Neural cell (in vitro differentiated cells): ENCODE measurements at regions not wholly inside any gene's neighbourhood (a gene's known extent, or its start where the extent isn't known, plus 50 kb on each side); places are given as distances from the start of the nearest gene placed in this dataset.

Experiments
- H2AFZ ChIP-seq: fragments of 200-600, 300-800 bp; sonication (generic), shearing (Covaris generic); 2 replicates; pipeline ENCODE4 v1.6.0; 2014; ENCODE audit warnings: low read depth, mild to moderate bottlenecking, antibody characterized with exemption, low read length, moderate library complexity
- H3F3A ChIP-seq: fragments of 200-600 bp; shearing (Covaris generic); 2 replicates; pipeline ENCODE4 v1.6.1; 2016; ENCODE audit warnings: mild to moderate bottlenecking, moderate library complexity, mixed read lengths, antibody characterized with exemption, low read length; ENCODE audit not compliant: insufficient read depth, poor library complexity, severe bottlenecking
- H3K27ac ChIP-seq: fragments of 200-600, 300-800 bp; sonication (generic), shearing (Covaris generic); 2 replicates; pipeline ENCODE4 v1.5.1; 2014; ENCODE audit warnings: mild to moderate bottlenecking, low read length, moderate library complexity
- H3K27me3 ChIP-seq: fragments of 300-800, 200-600 bp; sonication (generic), shearing (Covaris generic); 2 replicates; pipeline ENCODE4 v1.6.0; 2014; ENCODE audit warnings: mild to moderate bottlenecking, low read depth, low read length, moderate library complexity; ENCODE audit not compliant: insufficient read depth
- H3K36me3 ChIP-seq: fragments of 300-800, 200-600 bp; sonication (generic), shearing (Covaris generic); 2 replicates; pipeline ENCODE4 v1.5.1; 2014; ENCODE audit warnings: mild to moderate bottlenecking, antibody characterized with exemption, low read length, moderate library complexity; ENCODE audit not compliant: insufficient read depth
- H3K4me2 ChIP-seq: fragments of 300-800, 200-600 bp; sonication (generic), shearing (Covaris generic); 2 replicates; pipeline ENCODE4 v1.6.0; 2014; ENCODE audit warnings: mild to moderate bottlenecking, low read length
- H3K4me3 ChIP-seq: fragments of 300-800, 200-600 bp; sonication (generic), shearing (Covaris generic); 2 replicates; pipeline ENCODE4 v1.5.1; 2014; ENCODE audit warnings: mild to moderate bottlenecking, low read length, moderate library complexity
- H3K79me2 ChIP-seq: fragments of 200-600 bp; shearing (Covaris generic); replicated peaks from 2 replicates; pipeline ENCODE4 v1.6.0; 2014; ENCODE audit warnings: mild to moderate bottlenecking, low read length, moderate library complexity; ENCODE audit not compliant: insufficient read depth
- H3K9ac ChIP-seq: fragments of 300-800, 200-600 bp; sonication (generic), shearing (Covaris generic); 2 replicates; pipeline ENCODE4 v1.6.1; 2016; ENCODE audit warnings: mild to moderate bottlenecking, low read length, mixed read lengths
- H3K9me2 ChIP-seq: fragments of 200-600 bp; shearing (Covaris generic); 2 replicates; pipeline ENCODE4 v1.6.1; 2016; ENCODE audit warnings: mild to moderate bottlenecking, low read length, mixed read lengths; ENCODE audit not compliant: insufficient read depth
- H3K9me3 ChIP-seq: fragments of 200-600, 300-800 bp; sonication (generic), shearing (Covaris generic); 2 replicates; pipeline ENCODE4 v1.6.1; 2016; ENCODE audit warnings: mild to moderate bottlenecking, mixed run types, low read length, moderate library complexity, mixed read lengths
- H4K20me1 ChIP-seq: fragments of 200-600 bp; shearing (Covaris generic); 2 replicates; pipeline ENCODE4 v1.6.1; 2016; ENCODE audit warnings: mild to moderate bottlenecking, mixed run types; ENCODE audit not compliant: insufficient read depth
- EP300 ChIP-seq: fragments of 450-650 bp; conservative IDR thresholded peaks from 2 replicates; pipeline ENCODE4 v1.6.1; 2014; ENCODE audit warnings: antibody characterized with exemption, mild to moderate bottlenecking, moderate library complexity; ENCODE audit not compliant: poor library complexity, severe bottlenecking
- EZH2 ChIP-seq: fragments of 200-600, 300-800 bp; shearing (Covaris generic), sonication (generic); IDR thresholded peaks from 2 replicates; pipeline ENCODE4 v1.6.1; 2014; ENCODE audit warnings: antibody characterized with exemption, low read length, borderline replicate concordance, mild to moderate bottlenecking; ENCODE audit not compliant: insufficient read depth, poor library complexity, severe bottlenecking
- MXI1 ChIP-seq: fragments of 450-650 bp; conservative IDR thresholded peaks from 2 replicates; pipeline ENCODE4 v1.6.1; 2014; ENCODE audit warnings: antibody characterized with exemption, mild to moderate bottlenecking; ENCODE audit not compliant: poor library complexity, severe bottlenecking
- POLR2AphosphoS5 ChIP-seq: IDR thresholded peaks from 2 replicates; pipeline ENCODE4 v1.6.1; 2012
- RAD21 ChIP-seq: fragments of 450-650 bp; conservative IDR thresholded peaks from 2 replicates; pipeline ENCODE4 v1.6.1; 2014; ENCODE audit warnings: antibody characterized with exemption, mild to moderate bottlenecking, moderate library complexity
- SMC3 ChIP-seq: fragments of 450-650 bp; conservative IDR thresholded peaks from 2 replicates; pipeline ENCODE4 v1.6.1; 2014; ENCODE audit warnings: antibody characterized with exemption, mild to moderate bottlenecking, moderate library complexity; ENCODE audit not compliant: poor library complexity
- TAF1 ChIP-seq: IDR thresholded peaks from 2 replicates; pipeline ENCODE4 v1.6.1; 2012; ENCODE audit warnings: low read depth
- TF ChIP-seq, protein P1 (sequence below): fragments of 450-650 bp; IDR thresholded peaks from 2 replicates; pipeline ENCODE4 v1.5.1; 2014; ENCODE audit warnings: antibody characterized with exemption, mild to moderate bottlenecking, moderate library complexity; ENCODE audit not compliant: poor library complexity, severe bottlenecking
- TF ChIP-seq, protein P2 (sequence below): IDR thresholded peaks from 2 replicates; pipeline ENCODE4 v1.6.1; 2012; ENCODE audit warnings: borderline replicate concordance

GRCh38 chr6:1139155-1139890, 172.6 kb upstream of the FOXQ1 start:
- Histone ChIP-seq H3K4me3 (no peak overlapping the region), H4K20me1 (no peaks in the 10 kb centered on the region), H3K9me2 (no peaks in the 10 kb centered on the region), H3F3A (no peaks in the 10 kb centered on the region), H3K27ac (no peak overlapping the region), H3K79me2 (no peaks in the 10 kb centered on the region), H3K4me2 (no peak overlapping the region), H3K27me3 (no peaks in the 10 kb centered on the region), H3K9me3 (no peaks in the 10 kb centered on the region), H2AFZ (no peak overlapping the region), H3K9ac (no peak overlapping the region), H3K36me3 (no peaks in the 10 kb centered on the region)
- TF ChIP-seq RAD21 (no peak), MXI1 (no peak), EZH2 (no peak), POLR2AphosphoS5 (no peak), TAF1 (no peak), EP300 (no peak), SMC3 (no peak)
- TF ChIP-seq, protein P1, sequence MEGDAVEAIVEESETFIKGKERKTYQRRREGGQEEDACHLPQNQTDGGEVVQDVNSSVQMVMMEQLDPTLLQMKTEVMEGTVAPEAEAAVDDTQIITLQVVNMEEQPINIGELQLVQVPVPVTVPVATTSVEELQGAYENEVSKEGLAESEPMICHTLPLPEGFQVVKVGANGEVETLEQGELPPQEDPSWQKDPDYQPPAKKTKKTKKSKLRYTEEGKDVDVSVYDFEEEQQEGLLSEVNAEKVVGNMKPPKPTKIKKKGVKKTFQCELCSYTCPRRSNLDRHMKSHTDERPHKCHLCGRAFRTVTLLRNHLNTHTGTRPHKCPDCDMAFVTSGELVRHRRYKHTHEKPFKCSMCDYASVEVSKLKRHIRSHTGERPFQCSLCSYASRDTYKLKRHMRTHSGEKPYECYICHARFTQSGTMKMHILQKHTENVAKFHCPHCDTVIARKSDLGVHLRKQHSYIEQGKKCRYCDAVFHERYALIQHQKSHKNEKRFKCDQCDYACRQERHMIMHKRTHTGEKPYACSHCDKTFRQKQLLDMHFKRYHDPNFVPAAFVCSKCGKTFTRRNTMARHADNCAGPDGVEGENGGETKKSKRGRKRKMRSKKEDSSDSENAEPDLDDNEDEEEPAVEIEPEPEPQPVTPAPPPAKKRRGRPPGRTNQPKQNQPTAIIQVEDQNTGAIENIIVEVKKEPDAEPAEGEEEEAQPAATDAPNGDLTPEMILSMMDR, result no peak
- TF ChIP-seq, protein P2, sequence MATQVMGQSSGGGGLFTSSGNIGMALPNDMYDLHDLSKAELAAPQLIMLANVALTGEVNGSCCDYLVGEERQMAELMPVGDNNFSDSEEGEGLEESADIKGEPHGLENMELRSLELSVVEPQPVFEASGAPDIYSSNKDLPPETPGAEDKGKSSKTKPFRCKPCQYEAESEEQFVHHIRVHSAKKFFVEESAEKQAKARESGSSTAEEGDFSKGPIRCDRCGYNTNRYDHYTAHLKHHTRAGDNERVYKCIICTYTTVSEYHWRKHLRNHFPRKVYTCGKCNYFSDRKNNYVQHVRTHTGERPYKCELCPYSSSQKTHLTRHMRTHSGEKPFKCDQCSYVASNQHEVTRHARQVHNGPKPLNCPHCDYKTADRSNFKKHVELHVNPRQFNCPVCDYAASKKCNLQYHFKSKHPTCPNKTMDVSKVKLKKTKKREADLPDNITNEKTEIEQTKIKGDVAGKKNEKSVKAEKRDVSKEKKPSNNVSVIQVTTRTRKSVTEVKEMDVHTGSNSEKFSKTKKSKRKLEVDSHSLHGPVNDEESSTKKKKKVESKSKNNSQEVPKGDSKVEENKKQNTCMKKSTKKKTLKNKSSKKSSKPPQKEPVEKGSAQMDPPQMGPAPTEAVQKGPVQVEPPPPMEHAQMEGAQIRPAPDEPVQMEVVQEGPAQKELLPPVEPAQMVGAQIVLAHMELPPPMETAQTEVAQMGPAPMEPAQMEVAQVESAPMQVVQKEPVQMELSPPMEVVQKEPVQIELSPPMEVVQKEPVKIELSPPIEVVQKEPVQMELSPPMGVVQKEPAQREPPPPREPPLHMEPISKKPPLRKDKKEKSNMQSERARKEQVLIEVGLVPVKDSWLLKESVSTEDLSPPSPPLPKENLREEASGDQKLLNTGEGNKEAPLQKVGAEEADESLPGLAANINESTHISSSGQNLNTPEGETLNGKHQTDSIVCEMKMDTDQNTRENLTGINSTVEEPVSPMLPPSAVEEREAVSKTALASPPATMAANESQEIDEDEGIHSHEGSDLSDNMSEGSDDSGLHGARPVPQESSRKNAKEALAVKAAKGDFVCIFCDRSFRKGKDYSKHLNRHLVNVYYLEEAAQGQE, result no peak

- Histone ChIP-seq H2AFZ (no peak overlapping the region), H3F3A (no peaks in the 10 kb centered on the region), H3K4me2 (no peak overlapping the region), H3K27ac (no peak overlapping the region), H3K79me2 (no peaks in the 10 kb centered on the region), H3K36me3 (no peaks in the 10 kb centered on the region), H4K20me1 (no peaks in the 10 kb centered on the region), H3K27me3 (no peaks in the 10 kb centered on the region), H3K9me2 (no peaks in the 10 kb centered on the region), H3K4me3 (no peak overlapping the region), H3K9ac (no peak overlapping the region), H3K9me3 (no peaks in the 10 kb centered on the region)
- TF ChIP-seq EZH2, result no peak
- no peak for TF ChIP-seq RAD21
- TF ChIP-seq, protein P1, result no peak
- TF ChIP-seq MXI1, result no peak
- no peak for TF ChIP-seq TAF1
- TF ChIP-seq, protein P2, result no peak
- no peak for TF ChIP-seq POLR2AphosphoS5
- no peak for TF ChIP-seq SMC3
- TF ChIP-seq EP300, result no peak
Observed at GRCh38 chr6:1137849-1138248, 174.0 kb upstream of the FOXQ1 start.
